ENCODE measurements at regions not wholly inside any gene's neighbourhood (a gene's known extent, or its start where the extent isn't known, plus 50 kb on each side); places are given as distances from the start of the nearest gene placed in this dataset.

DNA sequence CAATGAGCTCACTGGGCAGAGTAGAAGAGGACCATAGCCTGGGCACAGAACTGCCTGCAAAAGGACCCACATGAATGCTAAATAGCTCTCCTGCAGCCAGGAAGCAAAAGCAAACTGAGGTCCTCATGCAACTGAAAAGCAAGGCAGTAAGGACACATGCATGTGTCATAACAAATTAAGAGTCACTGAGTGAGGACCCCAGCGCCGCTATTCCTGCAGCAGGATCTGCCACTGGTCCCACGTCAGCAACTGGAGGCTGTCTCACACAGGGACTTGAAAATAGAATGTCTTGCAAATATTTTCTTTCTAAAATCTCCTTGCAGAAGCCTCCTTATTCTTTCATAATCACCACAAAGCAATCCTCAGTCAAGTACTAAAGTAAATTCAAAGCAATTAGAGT, 559.6 kb upstream of the DAB1 start:
- DNase-seq = no peak

- no peak for DNase-seq
Observed at GRCh38 chr1:57982852-57983251, 559.0 kb upstream of the DAB1 start.

DNA sequence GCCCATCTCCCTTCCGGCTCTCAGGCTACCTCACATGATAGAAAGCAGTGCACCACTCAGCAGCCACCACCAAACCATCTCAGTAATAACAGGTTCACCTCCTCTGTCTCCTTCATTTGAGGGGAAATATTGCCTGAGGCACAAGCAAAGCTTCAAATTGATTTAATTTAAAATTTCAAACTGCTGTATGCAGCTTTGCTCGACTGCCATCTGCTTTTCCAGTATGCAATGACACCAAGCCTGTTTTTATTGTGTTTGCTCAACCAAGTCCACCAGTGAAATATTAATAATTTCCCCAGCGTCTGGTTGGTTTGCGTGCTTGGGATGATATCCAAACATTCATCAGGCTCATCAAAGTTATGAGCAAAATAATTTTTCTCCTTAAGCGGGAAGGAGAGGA, 552.4 kb upstream of the DAB1 start:
- no peak for DNase-seq

DNA sequence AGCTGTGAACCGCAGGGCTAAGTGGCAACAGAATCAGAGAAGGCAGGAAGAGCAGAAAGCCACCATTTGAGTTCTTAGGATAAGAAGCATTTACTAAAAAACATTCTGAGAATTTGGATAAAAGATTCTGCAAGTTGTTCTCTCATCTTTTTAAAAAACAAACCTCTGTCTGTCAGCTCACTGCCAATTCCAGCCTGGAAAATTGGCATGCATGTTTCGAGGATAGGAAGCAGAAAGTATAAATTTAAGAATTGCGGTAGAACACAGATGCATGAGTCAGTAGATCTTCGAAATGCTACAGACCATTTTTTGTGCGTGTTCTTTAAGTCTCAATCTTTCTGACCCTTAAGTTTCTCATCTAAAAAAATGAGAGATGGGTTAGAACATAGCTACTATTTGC, 544.5 kb upstream of the DAB1 start:
- no peak for DNase-seq

- no peak for DNase-seq
Observed at GRCh38 chr1:57966751-57967406, 543.0 kb upstream of the DAB1 start.

GRCh38 chr1:57966340-57966739, 542.5 kb upstream of the DAB1 start:
- DNase-seq = no peak

DNA sequence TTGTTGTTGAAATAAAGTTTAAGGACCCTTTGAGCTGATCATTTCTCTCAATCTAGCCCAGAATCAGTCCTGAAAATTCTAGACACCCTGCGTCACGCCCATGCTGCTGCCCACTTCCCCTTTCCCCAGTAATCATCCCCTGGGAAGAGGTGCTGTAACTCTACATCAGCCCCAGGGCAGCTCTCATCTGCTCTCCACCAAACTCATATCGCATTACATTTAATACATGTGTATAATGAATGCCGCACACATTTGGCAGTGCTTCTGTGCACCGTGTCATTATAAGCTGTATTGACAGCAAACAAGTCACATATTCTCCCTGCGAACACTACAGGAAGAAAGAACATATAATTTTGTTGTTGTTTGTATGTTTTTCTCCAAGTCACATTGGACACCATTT, 539.7 kb upstream of the DAB1 start:
- DNase-seq = no peak

DNA sequence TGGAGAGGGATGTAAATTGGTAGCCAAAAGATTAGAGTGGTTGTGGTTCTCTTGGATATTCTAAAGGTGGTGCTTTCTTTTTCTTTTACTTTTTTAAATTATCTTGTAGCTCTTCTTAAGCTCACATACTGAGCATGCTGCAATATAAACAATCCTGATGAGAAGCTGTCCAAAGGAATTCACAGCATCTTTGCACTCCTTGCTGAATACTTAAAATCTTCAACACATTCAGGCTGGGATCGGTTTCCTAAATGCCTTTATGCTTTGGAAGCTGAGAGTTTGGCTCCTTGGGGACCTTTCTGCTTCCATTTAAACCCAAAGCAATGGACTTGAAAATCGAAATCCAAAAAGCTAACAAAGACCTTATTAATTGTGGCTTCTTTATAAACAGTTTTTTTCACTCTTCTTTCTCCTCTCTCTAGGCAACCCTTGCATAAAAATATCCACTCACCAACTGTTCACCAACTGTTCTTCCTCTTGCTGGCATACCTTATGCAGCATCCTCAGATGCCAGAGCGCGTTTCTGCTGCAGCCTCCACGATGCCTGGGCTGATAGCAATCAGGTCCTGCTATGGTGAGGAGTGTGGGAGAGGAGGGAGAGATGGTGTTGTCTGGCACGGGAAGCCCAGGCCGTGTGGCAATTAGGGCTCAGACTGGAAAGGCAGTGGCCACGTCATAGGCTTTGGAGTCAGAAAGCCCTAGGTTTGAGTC, 535.8 kb upstream of the DAB1 start:
- no peak for DNase-seq

- no peak for DNase-seq
Observed at GRCh38 chr1:57957576-57957975, 533.7 kb upstream of the DAB1 start.

DNA sequence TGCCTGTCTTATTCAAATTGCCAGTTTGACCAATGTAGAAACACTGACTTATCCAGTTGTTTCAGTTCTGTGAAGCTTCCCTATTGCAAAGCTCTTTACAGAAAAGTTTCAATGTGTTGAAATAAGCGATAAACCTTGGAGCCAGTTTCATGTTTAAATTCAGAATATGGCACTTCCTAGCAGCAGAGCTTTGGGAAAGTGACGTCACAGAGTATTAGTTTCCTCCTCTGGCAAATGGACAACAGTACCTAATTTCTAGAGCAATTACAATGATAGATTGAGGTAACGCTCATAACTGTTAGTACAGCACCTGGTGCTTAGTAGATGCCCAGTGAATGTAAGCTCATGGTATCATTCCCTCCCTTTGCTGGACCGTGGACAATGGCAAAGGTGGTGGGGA, 527.5 kb upstream of the DAB1 start:
- no peak for DNase-seq

DNA sequence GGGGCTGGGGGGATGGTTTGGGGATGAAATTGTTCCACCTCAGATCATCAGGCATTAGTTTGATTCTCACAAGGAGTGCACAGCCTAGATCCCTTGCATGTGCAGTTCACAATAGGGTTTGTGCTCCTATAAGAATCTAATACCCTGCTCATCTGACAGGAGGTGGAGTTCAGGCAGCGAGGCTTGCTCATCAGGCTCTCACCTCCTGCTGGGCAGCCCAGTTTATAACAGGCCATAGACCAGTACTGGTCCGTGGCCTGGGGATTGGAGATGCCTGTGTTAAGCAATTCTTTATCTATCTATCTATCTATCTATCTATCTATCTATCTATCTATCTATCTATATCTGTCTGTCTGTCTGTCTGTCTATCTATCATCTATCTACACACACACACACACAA, 525.3 kb upstream of the DAB1 start:
- no peak for DNase-seq

GRCh38 chr1:57947471-57947870, 523.6 kb upstream of the DAB1 start:
- DNase-seq = no peak

- DNase-seq = no peak
Observed at GRCh38 chr1:57945045-57945444, 521.2 kb upstream of the DAB1 start.

DNA sequence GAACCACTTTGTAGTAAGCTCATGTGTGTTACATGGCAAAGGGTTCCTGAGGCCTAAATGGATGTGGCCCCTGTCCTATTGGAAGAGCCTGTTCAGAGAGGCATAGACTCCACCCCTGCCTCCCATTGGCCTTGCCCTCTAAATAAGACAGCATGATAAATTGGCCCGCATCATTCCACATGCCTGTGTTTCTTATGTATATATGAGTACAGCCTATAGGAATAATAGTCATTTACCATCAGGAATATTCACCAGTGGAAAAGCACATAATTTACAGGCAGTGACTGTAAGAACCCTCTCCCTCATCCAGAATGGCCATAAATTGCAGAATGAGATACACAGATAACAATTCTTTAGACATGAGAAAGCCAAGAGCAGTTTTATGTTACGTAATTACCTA, 519.5 kb upstream of the DAB1 start:
- no peak for DNase-seq

DNA sequence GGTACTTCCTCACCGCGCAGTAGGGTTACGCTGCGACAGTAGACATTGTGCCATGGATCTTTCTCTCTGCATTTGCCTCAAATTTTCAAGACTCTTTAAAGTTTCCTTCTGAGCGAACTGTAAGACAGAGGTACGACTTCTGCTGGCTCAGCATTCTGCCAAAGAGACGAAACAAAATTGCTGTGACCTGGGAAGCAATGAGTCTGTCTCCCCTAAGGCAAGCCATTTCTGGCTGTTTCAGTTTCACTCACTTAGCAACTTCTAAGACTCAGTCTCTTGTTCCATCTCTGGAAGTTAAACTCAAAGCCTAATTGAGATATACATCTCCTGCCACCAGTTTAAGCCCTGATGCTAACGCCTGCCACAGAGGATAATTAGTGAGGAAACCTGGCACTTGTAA, 510.9 kb upstream of the DAB1 start:
- no peak for DNase-seq

DNA sequence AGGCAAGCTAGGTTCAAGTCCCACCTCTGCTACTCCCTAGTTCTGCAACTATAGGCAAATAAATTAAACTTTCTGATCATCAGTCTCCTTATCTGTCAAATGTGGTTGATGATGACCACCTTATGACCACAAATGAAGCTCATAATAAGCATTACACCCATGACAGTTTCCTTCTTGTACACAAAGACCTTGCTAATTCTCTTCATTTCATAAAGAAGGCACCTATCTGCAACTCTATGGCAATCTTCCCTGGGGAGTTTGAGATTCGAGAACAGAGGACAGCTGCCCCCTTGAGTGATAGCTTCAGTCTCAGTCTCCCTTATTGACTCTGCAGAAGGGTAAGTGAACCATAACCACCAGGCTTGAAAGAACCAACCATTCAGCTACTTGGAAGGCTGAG, 503.1 kb upstream of the DAB1 start:
- DNase-seq = no peak

GRCh38 chr1:57926025-57926552, 502.2 kb upstream of the DAB1 start:
- no peak for DNase-seq

DNA sequence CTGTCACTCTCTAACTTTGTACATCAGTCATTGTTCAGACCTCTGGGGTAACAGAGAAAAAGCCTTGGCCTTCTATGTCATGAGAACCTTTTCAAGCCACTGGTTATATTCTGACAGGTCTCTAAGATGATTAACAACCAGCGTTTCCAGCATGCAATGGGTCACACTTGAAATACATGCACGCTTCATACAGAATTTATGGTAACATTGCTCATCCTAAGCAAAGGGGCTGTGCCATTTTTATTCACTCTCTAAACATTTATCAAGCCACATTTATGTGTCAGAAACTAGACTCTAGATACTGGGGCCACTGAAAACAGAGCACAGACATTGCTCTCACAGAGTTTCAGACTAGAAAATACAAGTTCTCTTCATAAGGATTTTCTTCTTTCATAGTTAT, 501.4 kb upstream of the DAB1 start:
- DNase-seq = no peak

DNA sequence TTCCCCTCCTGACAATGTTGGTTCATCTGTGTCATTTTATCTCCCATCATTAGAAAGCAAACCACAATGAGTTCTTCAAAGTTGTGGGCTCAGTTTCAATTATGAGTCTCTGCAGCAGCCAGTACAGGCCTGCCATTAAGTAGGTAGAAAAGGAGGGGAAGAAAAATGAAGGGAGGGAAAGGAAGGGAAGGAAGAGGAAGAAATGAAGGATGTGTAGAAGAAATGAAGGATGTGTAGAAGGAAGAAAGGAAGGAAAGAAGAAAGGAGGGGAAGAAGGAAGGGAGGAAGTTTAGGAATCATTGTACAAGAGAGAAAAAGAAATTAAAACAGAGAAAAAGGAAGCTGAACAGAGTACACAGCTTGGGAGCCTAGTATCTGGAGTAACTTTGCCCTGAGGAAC, 498.3 kb upstream of the DAB1 start:
- no peak for DNase-seq

GRCh38 chr1:57916041-57916440, 492.2 kb upstream of the DAB1 start:
- DNase-seq = no peak

DNA sequence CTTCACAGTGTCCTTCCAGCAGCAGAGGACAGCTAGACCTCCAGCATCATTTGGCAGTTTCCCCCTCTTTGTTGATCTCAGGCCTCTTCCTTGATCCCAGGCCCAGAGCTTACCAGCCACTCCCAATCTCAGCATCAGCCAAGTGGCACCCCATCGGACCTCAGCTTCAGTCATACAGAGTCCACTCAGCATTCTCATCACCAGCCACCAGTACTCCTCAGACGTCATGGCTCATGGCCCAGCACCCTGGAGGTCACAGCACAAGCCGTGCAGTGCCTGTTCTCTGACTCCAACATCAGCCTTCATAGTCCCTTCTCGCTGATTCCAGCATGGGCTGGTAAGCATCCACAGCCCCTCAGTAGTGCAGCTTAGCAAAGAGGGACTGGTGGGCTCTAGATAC, 487.6 kb upstream of the DAB1 start:
- no peak for DNase-seq

- DNase-seq = no peak
Observed at GRCh38 chr1:57910782-57911181, 486.9 kb upstream of the DAB1 start.

- no peak for DNase-seq
Observed at GRCh38 chr1:57910305-57910704, 486.4 kb upstream of the DAB1 start.

- no peak for DNase-seq
Observed at GRCh38 chr1:57908147-57908890, 484.5 kb upstream of the DAB1 start.
